Lung (tissue), 11 donors: ENCODE measurements at regions not wholly inside any gene's neighbourhood (a gene's known extent, or its start where the extent isn't known, plus 50 kb on each side); places are given as distances from the start of the nearest gene placed in this dataset.

Experiments
- ATAC-seq: fragments of 200-7000 bp; cut with Tn5 transposase; one replicate; pipeline ENCODE4 v1.9.1; 2020; ENCODE audit warnings: moderate number of reproducible peaks; ENCODE audit not compliant: insufficient read depth, low FRiP score
- DNase-seq, 3 donors: peaks; one replicate each; pipeline ENCODE4 v3.0.0-alpha.2; 2013 to 2017
- H3K27ac ChIP-seq, 2 donors: one replicate each; pipeline ENCODE4 v1.5.1; 2013; ENCODE audit warnings: mild to moderate bottlenecking in 2 of 2, moderate library complexity in 2 of 2, control low read depth in 1 of 2, inconsistent platforms in 1 of 2, low read depth in 1 of 2, low read length in 1 of 2
- H3K27me3 ChIP-seq, 3 donors: one replicate each; pipeline ENCODE4 v1.5.1; 2013; ENCODE audit warnings: low read length in 2 of 3; ENCODE audit not compliant: control insufficient read depth in 3 of 3, insufficient read depth in 3 of 3
- H3K36me3 ChIP-seq, 4 donors: one replicate each; pipeline ENCODE4 v1.5.1; 2013; ENCODE audit warnings: low read length in 4 of 4, mild to moderate bottlenecking in 1 of 4, moderate library complexity in 1 of 4; ENCODE audit not compliant: control insufficient read depth in 4 of 4, insufficient read depth in 4 of 4
- H3K4me1 ChIP-seq, 5 donors: one replicate each; pipeline ENCODE4 v1.5.1; 2013; ENCODE audit warnings: low read length in 5 of 5, mild to moderate bottlenecking in 2 of 5, moderate library complexity in 1 of 5; ENCODE audit not compliant: control insufficient read depth in 5 of 5, insufficient read depth in 5 of 5
- H3K4me3 ChIP-seq: one replicate; pipeline ENCODE4 v1.5.1; 2013; ENCODE audit warnings: mild to moderate bottlenecking, control low read depth, moderate library complexity
- H3K9ac ChIP-seq, 2 donors: one replicate each; pipeline ENCODE4 v1.5.1; 2013; ENCODE audit warnings: low read length in 2 of 2, control low read depth in 1 of 2; ENCODE audit not compliant: insufficient read depth in 1 of 2
- H3K9me3 ChIP-seq, 4 donors: one replicate each; pipeline ENCODE4 v1.5.1; 2013; ENCODE audit warnings: low read length in 3 of 4, mild to moderate bottlenecking in 1 of 4, moderate library complexity in 1 of 4; ENCODE audit not compliant: control insufficient read depth in 4 of 4, insufficient read depth in 3 of 4
- WGBS, 2 donors: extraction: QIAGEN DNeasy Blood & Tissue Kit; methylation state at CpG; one replicate each; pipeline ENCODE4 v1.1.7; 2013; 5-methylcytosine and 5-hydroxymethylcytosine counted together
- TF ChIP-seq, protein P1 (sequence below): IDR thresholded peaks from 2 replicates; pipeline ENCODE4 v1.5.1; 2012; ENCODE audit warnings: mild to moderate bottlenecking; ENCODE audit errors: control extremely low read depth, extremely low read depth
- donor health status: control.
- donor health status: control.
- donor health status: Bipolar disorder and iron deficiency.
- donor health status: healthy.
- donor health status: DM: yes; HTN: yes; CAD: no.

DNA sequence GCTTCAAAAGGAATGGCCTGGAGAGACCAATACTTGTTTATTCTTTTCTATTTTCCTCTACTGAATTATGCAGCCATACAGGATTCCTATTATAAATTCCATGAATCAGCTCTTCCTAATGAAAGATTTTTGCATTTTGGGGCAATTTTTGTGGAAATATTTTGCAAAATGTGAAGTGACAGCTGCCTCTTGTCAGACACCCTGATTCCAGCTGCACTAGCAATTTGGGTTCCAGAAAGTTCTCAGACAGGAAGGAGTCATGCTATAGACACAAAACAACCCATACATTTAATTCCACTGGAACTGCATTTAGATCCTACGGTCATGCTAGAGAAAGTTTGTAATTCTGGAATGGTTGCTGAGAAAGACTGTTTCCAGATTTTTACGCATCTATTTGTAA lies 119.5 kb downstream of the XCL2 start:
- H3K4me1 ChIP-seq, result peaks cover 0 to 18% (median 5%) of the 10 kb centered on the region in 5 donors
- peaks cover 0 to 1% (median 0%) of the 10 kb centered on the region in 4 donors for H3K9me3 ChIP-seq
- no peak overlapping the region for H3K27ac ChIP-seq
- ATAC-seq, result no peak
- no peaks in the 10 kb centered on the region for H3K27me3 ChIP-seq
- TF ChIP-seq, protein P1, sequence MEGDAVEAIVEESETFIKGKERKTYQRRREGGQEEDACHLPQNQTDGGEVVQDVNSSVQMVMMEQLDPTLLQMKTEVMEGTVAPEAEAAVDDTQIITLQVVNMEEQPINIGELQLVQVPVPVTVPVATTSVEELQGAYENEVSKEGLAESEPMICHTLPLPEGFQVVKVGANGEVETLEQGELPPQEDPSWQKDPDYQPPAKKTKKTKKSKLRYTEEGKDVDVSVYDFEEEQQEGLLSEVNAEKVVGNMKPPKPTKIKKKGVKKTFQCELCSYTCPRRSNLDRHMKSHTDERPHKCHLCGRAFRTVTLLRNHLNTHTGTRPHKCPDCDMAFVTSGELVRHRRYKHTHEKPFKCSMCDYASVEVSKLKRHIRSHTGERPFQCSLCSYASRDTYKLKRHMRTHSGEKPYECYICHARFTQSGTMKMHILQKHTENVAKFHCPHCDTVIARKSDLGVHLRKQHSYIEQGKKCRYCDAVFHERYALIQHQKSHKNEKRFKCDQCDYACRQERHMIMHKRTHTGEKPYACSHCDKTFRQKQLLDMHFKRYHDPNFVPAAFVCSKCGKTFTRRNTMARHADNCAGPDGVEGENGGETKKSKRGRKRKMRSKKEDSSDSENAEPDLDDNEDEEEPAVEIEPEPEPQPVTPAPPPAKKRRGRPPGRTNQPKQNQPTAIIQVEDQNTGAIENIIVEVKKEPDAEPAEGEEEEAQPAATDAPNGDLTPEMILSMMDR, result no peak
- H3K36me3 ChIP-seq, result no peaks in the 10 kb centered on the region
- H3K4me3 ChIP-seq, result no peak overlapping the region
- 85 to 91% methylated on average over 2 of the region's 2 CpGs for WGBS, 2 donors
- peak overlapping the region in 1 of 2 donors; percentile 1 for H3K9ac ChIP-seq
- DNase-seq, result peak; percentile 35 to 86 (median 81)

- TF ChIP-seq, protein P1, result no peak
- WGBS, 2 donors, result 73 to 100% methylated on average over 1 of the region's 1 CpG
- Histone ChIP-seq H3K9ac (no peak overlapping the region), H3K9me3 (no peaks in the 10 kb centered on the region), H3K27ac (no peak overlapping the region), H3K4me1 (peaks cover 0 to 13% (median 5%) of the 10 kb centered on the region in 5 donors), H3K27me3 (no peaks in the 10 kb centered on the region), H3K36me3 (no peaks in the 10 kb centered on the region), H3K4me3 (no peak overlapping the region)
- no peak for ATAC-seq
- no peak for DNase-seq
These were observed 121.5 kb downstream of the XCL2 start for GRCh38 chr1:168422203-168422847.

DNA sequence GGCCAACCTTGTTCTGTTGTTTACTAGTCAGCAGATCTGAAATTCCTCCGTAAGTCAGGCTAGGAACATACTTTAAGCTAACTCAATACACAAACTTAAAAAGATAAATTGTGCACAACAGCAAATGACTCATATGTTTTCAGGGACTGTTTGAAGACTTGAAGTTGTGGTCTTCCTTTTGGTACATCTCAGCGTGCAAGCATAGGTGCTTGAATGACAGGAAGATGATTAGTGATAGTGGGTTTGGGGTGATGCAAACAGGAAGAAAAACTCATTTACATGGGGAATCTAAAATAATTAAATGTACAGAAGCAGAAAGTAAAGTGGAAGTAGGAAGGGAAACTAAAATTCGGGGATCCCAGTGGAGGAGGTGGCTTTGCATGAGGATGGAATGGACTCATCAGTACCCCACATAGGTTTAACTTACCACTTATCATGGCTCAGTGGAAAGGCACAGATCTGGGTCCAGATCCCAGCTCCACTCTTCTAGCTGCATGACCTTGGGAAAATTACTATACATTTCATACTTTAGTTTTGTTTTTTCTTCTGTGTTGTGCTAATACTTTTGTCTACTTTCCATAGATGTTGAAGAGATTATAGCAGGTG lies 122.3 kb downstream of the XCL2 start:
- WGBS, 2 donors, result 61 to 65% methylated on average over 3 of the region's 3 CpGs
- TF ChIP-seq, protein P1, result no peak
- Histone ChIP-seq H3K9ac (no peak overlapping the region), H3K4me3 (no peak overlapping the region), H3K4me1 (peaks cover 0 to 13% (median 0%) of the 10 kb centered on the region in 5 donors), H3K27me3 (no peaks in the 10 kb centered on the region), H3K36me3 (no peaks in the 10 kb centered on the region), H3K9me3 (no peaks in the 10 kb centered on the region), H3K27ac (no peak overlapping the region)
- no peak for ATAC-seq
- DNase-seq, result no peak
